ENCODE measurements at regions not wholly inside any gene's neighbourhood (a gene's known extent, or its start where the extent isn't known, plus 50 kb on each side); places are given as distances from the start of the nearest gene placed in this dataset.

DNA sequence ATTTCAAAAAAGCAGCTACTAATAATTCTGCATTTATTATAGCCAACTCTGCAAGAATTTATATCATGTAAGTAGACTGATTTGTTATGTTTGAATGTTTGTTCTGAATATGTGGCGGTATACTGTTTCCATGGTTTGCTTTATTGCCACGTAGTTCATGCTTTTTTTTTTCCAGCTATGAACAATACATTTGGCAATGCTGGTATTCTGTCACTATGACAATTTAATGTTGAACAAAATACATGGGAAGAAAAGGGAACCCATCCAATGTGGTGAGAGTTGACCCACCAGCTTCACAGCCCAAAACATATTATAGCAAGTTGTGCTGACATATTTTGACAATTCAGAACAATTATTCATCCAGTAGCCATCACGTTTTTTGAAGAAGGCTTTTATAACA is 145.6 kb downstream of the CCDC71L start:
- no peak for TF ChIP-seq POLR2AphosphoS5 (IDR thresholded peaks at IDR 0.05; ENCODE audit: insufficient read depth in 1 of 2, low read depth in 1 of 2)
- TF ChIP-seq POLR2A (IDR thresholded peaks at IDR 0.05) = no peak
- TF ChIP-seq, protein P1, sequence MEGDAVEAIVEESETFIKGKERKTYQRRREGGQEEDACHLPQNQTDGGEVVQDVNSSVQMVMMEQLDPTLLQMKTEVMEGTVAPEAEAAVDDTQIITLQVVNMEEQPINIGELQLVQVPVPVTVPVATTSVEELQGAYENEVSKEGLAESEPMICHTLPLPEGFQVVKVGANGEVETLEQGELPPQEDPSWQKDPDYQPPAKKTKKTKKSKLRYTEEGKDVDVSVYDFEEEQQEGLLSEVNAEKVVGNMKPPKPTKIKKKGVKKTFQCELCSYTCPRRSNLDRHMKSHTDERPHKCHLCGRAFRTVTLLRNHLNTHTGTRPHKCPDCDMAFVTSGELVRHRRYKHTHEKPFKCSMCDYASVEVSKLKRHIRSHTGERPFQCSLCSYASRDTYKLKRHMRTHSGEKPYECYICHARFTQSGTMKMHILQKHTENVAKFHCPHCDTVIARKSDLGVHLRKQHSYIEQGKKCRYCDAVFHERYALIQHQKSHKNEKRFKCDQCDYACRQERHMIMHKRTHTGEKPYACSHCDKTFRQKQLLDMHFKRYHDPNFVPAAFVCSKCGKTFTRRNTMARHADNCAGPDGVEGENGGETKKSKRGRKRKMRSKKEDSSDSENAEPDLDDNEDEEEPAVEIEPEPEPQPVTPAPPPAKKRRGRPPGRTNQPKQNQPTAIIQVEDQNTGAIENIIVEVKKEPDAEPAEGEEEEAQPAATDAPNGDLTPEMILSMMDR (IDR thresholded peaks at IDR 0.05) = no peak
- no peak overlapping the region for H3K4me3 ChIP-seq
- H3K9me3 ChIP-seq = no peaks in the 10 kb centered on the region
- intact Hi-C loops (cut with DNase I) = no loop called here
- no peak for DNase-seq (ENCODE audit: extremely low spot score in 2 of 2)
- no peaks in the 10 kb centered on the region for H3K36me3 ChIP-seq
- H3K4me1 ChIP-seq = no peaks in the 10 kb centered on the region
- no peak overlapping the region for H3K27ac ChIP-seq
- H3K27me3 ChIP-seq = no peaks in the 10 kb centered on the region

DNA sequence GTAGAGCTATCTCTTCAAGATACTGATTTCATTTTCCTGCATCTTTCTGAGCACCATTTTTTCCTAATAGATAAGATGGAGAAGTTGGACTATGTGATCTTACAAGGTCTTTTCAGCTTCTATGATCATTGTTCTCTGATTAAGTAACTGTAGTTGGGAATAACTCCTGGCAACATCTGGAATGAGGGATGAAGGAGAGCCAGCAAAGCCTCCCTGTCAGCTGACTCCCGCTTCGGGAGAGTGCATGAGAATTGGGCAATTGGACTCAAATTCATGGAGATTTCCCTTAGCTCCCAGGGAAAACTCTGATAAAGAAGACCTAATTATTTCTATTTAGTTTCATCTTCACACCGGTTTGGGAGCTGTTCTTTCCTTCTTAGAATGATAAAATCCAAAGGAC is 146.1 kb downstream of the CCDC71L start:
- intact Hi-C loops (cut with DNase I) = no loop called here
- no peak overlapping the region for H3K4me3 ChIP-seq
- TF ChIP-seq POLR2AphosphoS5 (IDR thresholded peaks at IDR 0.05; ENCODE audit: insufficient read depth in 1 of 2, low read depth in 1 of 2) (no peak), POLR2A (IDR thresholded peaks at IDR 0.05) (no peak)
- TF ChIP-seq, protein P1 (IDR thresholded peaks at IDR 0.05) = no peak
- H3K4me1 ChIP-seq = no peaks in the 10 kb centered on the region
- H3K27me3 ChIP-seq = no peaks in the 10 kb centered on the region
- no peak overlapping the region for H3K27ac ChIP-seq
- H3K9me3 ChIP-seq = no peaks in the 10 kb centered on the region
- DNase-seq (ENCODE audit: extremely low spot score in 2 of 2) = no peak
- H3K36me3 ChIP-seq = no peaks in the 10 kb centered on the region

DNA sequence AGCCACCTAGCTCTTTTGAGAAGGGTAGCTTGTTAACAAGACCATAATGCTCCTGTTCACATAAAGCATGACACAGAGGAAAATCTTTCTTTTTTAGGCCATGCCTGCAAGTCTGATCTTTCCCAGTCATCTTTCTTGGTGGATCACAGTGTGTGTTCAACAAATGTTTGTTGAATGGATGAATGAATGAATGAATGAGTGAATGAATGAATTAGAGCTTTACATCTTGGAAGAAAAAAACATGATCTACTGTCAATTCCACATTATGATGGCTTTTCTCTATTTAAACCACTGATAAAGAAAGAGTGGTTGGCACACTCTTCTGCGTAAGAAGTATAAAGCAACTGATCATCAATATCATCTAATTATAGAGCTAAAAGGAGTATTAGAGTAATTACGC is 148.7 kb downstream of the CCDC71L start:
- intact Hi-C loops (cut with DNase I) = no loop called here
- Histone ChIP-seq H3K36me3 (no peaks in the 10 kb centered on the region), H3K4me3 (no peak overlapping the region), H3K27me3 (no peaks in the 10 kb centered on the region), H3K27ac (no peak overlapping the region), H3K4me1 (no peaks in the 10 kb centered on the region), H3K9me3 (no peaks in the 10 kb centered on the region)
- no peak for DNase-seq (ENCODE audit: extremely low spot score in 2 of 2)
- TF ChIP-seq, protein P1 (IDR thresholded peaks at IDR 0.05) = no peak
- no peak for TF ChIP-seq POLR2AphosphoS5 (IDR thresholded peaks at IDR 0.05; ENCODE audit: insufficient read depth in 1 of 2, low read depth in 1 of 2)
- no peak for TF ChIP-seq POLR2A (IDR thresholded peaks at IDR 0.05)

DNA sequence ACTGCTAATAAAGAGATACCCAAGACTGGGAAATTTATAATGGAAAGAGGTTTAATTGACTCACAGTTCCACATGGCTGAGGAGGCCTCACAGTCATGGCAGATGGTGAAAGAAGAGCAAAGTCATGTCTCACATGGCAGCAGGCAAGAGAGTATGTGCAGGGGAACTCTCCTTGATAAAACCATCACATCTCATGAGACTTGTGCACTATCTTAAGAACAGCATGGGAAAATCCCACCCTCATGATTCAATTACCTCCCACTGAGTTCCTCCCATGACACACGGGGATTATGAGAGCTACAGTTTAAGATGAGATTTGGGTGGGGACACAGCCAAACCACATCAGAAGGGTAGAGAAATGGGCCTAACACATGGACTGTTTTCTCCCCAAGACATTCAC is 156.3 kb downstream of the CCDC71L start:
- no peaks in the 10 kb centered on the region for H3K27me3 ChIP-seq
- H3K27ac ChIP-seq = no peak overlapping the region
- H3K9me3 ChIP-seq = no peaks in the 10 kb centered on the region
- no peaks in the 10 kb centered on the region for H3K4me1 ChIP-seq
- H3K36me3 ChIP-seq = no peaks in the 10 kb centered on the region
- intact Hi-C loops (cut with DNase I) = no loop called here
- no peak for DNase-seq (ENCODE audit: extremely low spot score in 2 of 2)
- H3K4me3 ChIP-seq = no peak overlapping the region
- TF ChIP-seq, protein P1 (IDR thresholded peaks at IDR 0.05) = no peak
- TF ChIP-seq POLR2A (IDR thresholded peaks at IDR 0.05) = no peak
- TF ChIP-seq POLR2AphosphoS5 (IDR thresholded peaks at IDR 0.05; ENCODE audit: insufficient read depth in 1 of 2, low read depth in 1 of 2) = no peak

DNA sequence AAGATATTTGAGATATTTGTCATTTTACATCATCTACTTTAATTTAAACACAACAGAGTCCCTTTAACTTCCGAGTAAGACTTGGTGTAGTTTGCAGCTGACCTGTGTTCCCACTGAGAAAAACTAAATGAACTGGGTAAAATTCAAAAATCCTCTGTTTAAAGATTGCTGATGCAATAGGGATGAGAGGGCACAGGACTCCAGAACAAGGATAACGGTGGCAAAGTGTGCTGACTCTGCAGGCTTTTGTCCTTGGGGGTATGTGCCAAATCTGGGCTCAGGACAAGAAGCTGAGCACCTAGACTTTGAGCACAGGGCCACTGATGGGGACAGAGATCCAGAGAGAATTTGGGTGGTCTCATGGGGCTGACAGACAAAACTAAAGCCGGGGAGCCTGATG is 156.8 kb downstream of the CCDC71L start:
- H3K4me3 ChIP-seq = no peak overlapping the region
- DNase-seq (ENCODE audit: extremely low spot score in 2 of 2) = no peak
- H3K9me3 ChIP-seq = no peaks in the 10 kb centered on the region
- TF ChIP-seq POLR2A (IDR thresholded peaks at IDR 0.05) = no peak
- TF ChIP-seq POLR2AphosphoS5 (IDR thresholded peaks at IDR 0.05; ENCODE audit: insufficient read depth in 1 of 2, low read depth in 1 of 2) = no peak
- TF ChIP-seq, protein P1 (IDR thresholded peaks at IDR 0.05) = no peak
- H3K36me3 ChIP-seq = no peaks in the 10 kb centered on the region
- no peaks in the 10 kb centered on the region for H3K4me1 ChIP-seq
- intact Hi-C loops (cut with DNase I) = no loop called here
- no peak overlapping the region for H3K27ac ChIP-seq
- H3K27me3 ChIP-seq = no peaks in the 10 kb centered on the region
